Fibroblast of skin of abdomen (primary cell): ENCODE measurements at regions not wholly inside any gene's neighbourhood (a gene's known extent, or its start where the extent isn't known, plus 50 kb on each side); places are given as distances from the start of the nearest gene placed in this dataset.

Experiments used
- DNase-seq: peaks from one replicate; pipeline ENCODE4 v3.0.0-alpha.2; 2013

DNA sequence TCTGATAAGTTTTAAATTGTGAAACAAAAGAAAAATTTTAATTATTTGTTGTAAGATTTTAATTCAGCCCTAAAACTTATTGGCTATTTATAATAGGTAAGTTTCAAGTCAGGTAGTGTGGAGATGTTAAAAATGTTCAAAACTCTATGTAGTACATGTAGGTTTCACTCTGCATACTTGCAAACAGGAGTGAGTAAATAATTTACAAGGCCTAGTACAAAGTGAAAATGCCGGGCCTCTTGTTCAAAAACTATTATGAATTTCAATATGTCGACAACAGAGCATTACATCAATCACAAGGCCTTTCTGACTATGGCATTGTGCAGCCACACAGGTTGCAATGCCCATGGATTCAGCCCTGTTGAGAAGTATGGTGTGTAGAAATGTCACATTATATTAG is 80.9 kb upstream of the GRIK2 start:
- DNase-seq = no peak

DNA sequence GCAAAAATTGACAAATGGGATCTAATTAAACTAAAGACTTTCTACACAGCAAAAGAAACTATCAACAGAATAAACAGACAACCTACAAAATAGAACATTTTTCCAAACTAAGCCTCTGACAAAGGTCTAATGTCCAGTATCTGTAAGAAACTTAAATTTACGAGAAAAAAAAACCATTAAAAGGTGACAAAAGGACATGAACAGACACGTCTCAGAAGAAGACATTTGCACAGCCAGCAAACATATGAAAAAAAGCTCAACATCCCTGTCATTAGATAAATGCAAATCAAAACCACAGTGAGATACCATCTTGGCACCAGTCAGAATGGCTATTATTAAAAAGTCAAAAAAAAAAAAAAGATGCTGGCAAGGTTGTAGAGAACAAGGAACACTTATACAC is 70.6 kb upstream of the GRIK2 start:
- DNase-seq = no peak

DNA sequence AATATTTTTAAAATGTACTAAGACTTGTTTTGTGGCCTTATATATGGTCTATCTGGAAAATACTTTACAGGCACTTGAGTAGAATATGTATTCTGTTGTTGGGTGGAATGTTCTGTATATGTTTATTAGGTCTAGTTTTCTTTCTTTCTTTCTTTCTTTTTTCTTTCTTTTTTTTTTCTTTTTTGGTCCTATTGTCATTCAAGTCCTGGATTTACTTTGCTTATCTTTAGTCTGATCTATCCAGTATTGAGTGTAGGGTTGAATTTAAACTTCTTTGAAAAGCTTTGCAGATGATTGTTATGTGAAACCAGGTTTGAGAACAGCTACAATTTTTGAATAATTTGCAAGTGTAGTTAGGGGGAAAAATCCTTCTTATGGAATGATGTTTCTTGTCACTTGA is 67.1 kb upstream of the GRIK2 start:
- DNase-seq = no peak

DNA sequence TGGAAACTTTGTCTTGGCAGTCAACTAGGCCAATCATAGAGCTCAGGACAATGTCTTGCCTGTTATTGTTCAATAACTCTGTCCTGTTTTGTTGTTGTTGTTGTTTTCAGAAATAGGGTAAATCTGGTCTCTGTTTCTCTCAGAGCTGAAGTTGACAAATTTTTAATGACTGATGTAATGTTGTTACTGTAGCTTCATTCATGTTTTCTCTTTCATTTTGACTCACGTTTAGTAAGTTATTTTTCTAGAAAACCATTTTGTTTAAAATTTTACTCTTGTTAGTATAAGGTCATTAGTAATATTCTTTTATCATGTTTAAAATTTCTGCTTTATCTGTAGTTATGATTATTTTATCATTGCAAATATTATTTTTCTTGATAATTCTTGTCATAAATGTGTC is 51.6 kb upstream of the GRIK2 start:
- DNase-seq = no peak
